Vagina (tissue), 2 donors: ENCODE measurements at regions not wholly inside any gene's neighbourhood (a gene's known extent, or its start where the extent isn't known, plus 50 kb on each side); places are given as distances from the start of the nearest gene placed in this dataset.

Experiments
- DNase-seq, 2 donors: peaks; one replicate each; pipeline ENCODE4 v3.0.0-alpha.2; 2017; ENCODE audit errors: extremely low spot score in 2 of 2
- H3K27ac ChIP-seq: fragments of 200-600 bp; sonication (generic); one replicate; pipeline ENCODE4 v1.5.1; 2019
- H3K27me3 ChIP-seq: fragments of 200-600 bp; sonication (generic); one replicate; pipeline ENCODE4 v1.5.1; 2019
- H3K36me3 ChIP-seq, 2 donors: fragments of 200-600 bp; sonication (generic); one replicate each; pipeline ENCODE4 v1.5.1; 2017 to 2019
- H3K4me1 ChIP-seq: fragments of 200-600 bp; sonication (generic); one replicate; pipeline ENCODE4 v1.5.1; 2019
- H3K4me3 ChIP-seq, 2 donors: fragments of 200-600 bp; sonication (generic); 1 replicate in 1 of 2; 2 replicates in 1 of 2; pipeline ENCODE4 v1.5.1; 2016 to 2019
- H3K9me3 ChIP-seq: fragments of 200-600 bp; sonication (generic); one replicate; pipeline ENCODE4 v1.5.1; 2019
- CTCF ChIP-seq, 3 experiments: fragments of 450-650 bp in 2 of 3; fragments of 200-600 bp in 1 of 3; sonication (generic) in 1 of 3; IDR thresholded peaks; one replicate each; pipeline ENCODE4 v1.5.1; 2017 to 2019; ENCODE audit warnings: antibody characterized with exemption in 3 of 3, mild to moderate bottlenecking in 2 of 3, moderate library complexity in 2 of 3
- POLR2A ChIP-seq, 2 donors: fragments of 450-650 bp; IDR thresholded peaks; one replicate each; pipeline ENCODE4 v1.6.1; 2017; ENCODE audit warnings: antibody characterized with exemption in 2 of 2, mild to moderate bottlenecking in 2 of 2, moderate library complexity in 2 of 2
- POLR2AphosphoS5 ChIP-seq, 2 donors: sonication (generic); formaldehyde crosslinking; IDR thresholded peaks; one replicate each; pipeline ENCODE4 v1.9.0; 2017; ENCODE audit warnings: antibody characterized with exemption in 2 of 2, mild to moderate bottlenecking in 2 of 2, low read depth in 1 of 2; ENCODE audit not compliant: insufficient read depth in 1 of 2
- intact Hi-C: fragments of 100-400 bp; cut with DNase I; formaldehyde crosslinking; loops from one replicate; pipeline ENCODE4 v1.15.1; 2023

- Histone ChIP-seq H3K27ac (no peak overlapping the region), H3K9me3 (no peaks in the 10 kb centered on the region), H3K27me3 (no peaks in the 10 kb centered on the region), H3K4me3 (peak overlapping the region in 1 of 2 donors; percentile 28), H3K36me3 (no peaks in the 10 kb centered on the region), H3K4me1 (no peaks in the 10 kb centered on the region)
- TF ChIP-seq CTCF (IDR thresholded peaks at IDR 0.05) (no peak), POLR2AphosphoS5 (IDR thresholded peaks at IDR 0.05; ENCODE audit: insufficient read depth in 1 of 2, low read depth in 1 of 2) (no peak), POLR2A (IDR thresholded peaks at IDR 0.05) (no peak)
- intact Hi-C loops, result no loop called here
- DNase-seq, result no peak
Measured at GRCh38 chr20:60087563-60088105, 129.4 kb downstream of the CDH26 start.

- Histone ChIP-seq H3K36me3 (no peaks in the 10 kb centered on the region), H3K27me3 (no peaks in the 10 kb centered on the region), H3K27ac (no peak overlapping the region), H3K9me3 (no peaks in the 10 kb centered on the region), H3K4me3 (no peak overlapping the region), H3K4me1 (no peaks in the 10 kb centered on the region)
- TF ChIP-seq POLR2AphosphoS5 (IDR thresholded peaks at IDR 0.05; ENCODE audit: insufficient read depth in 1 of 2, low read depth in 1 of 2) (no peak), CTCF (IDR thresholded peaks at IDR 0.05) (no peak), POLR2A (IDR thresholded peaks at IDR 0.05) (no peak)
- intact Hi-C loops, result no loop called here
- no peak for DNase-seq
Measured at GRCh38 chr20:60088236-60088635, 130.0 kb downstream of the CDH26 start.

- Histone ChIP-seq H3K27me3 (no peaks in the 10 kb centered on the region), H3K36me3 (no peaks in the 10 kb centered on the region), H3K4me1 (no peaks in the 10 kb centered on the region), H3K27ac (no peak overlapping the region), H3K9me3 (no peaks in the 10 kb centered on the region), H3K4me3 (no peak overlapping the region)
- no peak for TF ChIP-seq CTCF (IDR thresholded peaks at IDR 0.05)
- no peak for TF ChIP-seq POLR2A (IDR thresholded peaks at IDR 0.05)
- TF ChIP-seq POLR2AphosphoS5 (IDR thresholded peaks at IDR 0.05; ENCODE audit: insufficient read depth in 1 of 2, low read depth in 1 of 2), result no peak
- intact Hi-C loops, result no loop called here
- no peak for DNase-seq
Measured at GRCh38 chr20:60090631-60091030, 132.4 kb downstream of the CDH26 start.

GRCh38 chr20:60091305-60091704 lies 133.1 kb downstream of the CDH26 start:
- no peak for TF ChIP-seq POLR2AphosphoS5 (IDR thresholded peaks at IDR 0.05; ENCODE audit: insufficient read depth in 1 of 2, low read depth in 1 of 2)
- TF ChIP-seq CTCF (IDR thresholded peaks at IDR 0.05), result no peak
- no peak for TF ChIP-seq POLR2A (IDR thresholded peaks at IDR 0.05)
- Histone ChIP-seq H3K4me3 (no peak overlapping the region), H3K27me3 (no peaks in the 10 kb centered on the region), H3K27ac (no peak overlapping the region), H3K4me1 (no peaks in the 10 kb centered on the region), H3K9me3 (no peaks in the 10 kb centered on the region), H3K36me3 (no peaks in the 10 kb centered on the region)
- DNase-seq, result no peak
- intact Hi-C loops, result no loop called here

GRCh38 chr20:60091861-60092260 lies 133.6 kb downstream of the CDH26 start:
- DNase-seq, result no peak
- Histone ChIP-seq H3K27me3 (no peaks in the 10 kb centered on the region), H3K4me1 (no peaks in the 10 kb centered on the region), H3K27ac (no peak overlapping the region), H3K4me3 (no peak overlapping the region), H3K36me3 (no peaks in the 10 kb centered on the region), H3K9me3 (no peaks in the 10 kb centered on the region)
- TF ChIP-seq POLR2AphosphoS5 (IDR thresholded peaks at IDR 0.05; ENCODE audit: insufficient read depth in 1 of 2, low read depth in 1 of 2) (no peak), POLR2A (IDR thresholded peaks at IDR 0.05) (no peak), CTCF (IDR thresholded peaks at IDR 0.05) (no peak)
- intact Hi-C loops, result no loop called here
